Chondrocyte (in vitro differentiated cells): ENCODE measurements at regions not wholly inside any gene's neighbourhood (a gene's known extent, or its start where the extent isn't known, plus 50 kb on each side); places are given as distances from the start of the nearest gene placed in this dataset.

Experiments used
- DNase-seq: peaks from one replicate; pipeline ENCODE4 v3.0.0; 2021; ENCODE audit warnings: mixed read lengths, low spot score
- H3K27ac Mint-ChIP-seq: one replicate; pipeline ENCODE4 v1.8.0; 2021; ENCODE audit warnings: mild to moderate bottlenecking, moderate library complexity, mixed read lengths; ENCODE audit not compliant: unreplicated experiment
- H3K27me3 Mint-ChIP-seq: 2 replicates; pipeline ENCODE4 v1.8.0; 2021; ENCODE audit warnings: low read depth, mixed read lengths
- H3K36me3 Mint-ChIP-seq: 2 replicates; pipeline ENCODE4 v1.8.0; 2021; ENCODE audit warnings: low read depth, mixed read lengths
- H3K4me1 Mint-ChIP-seq: 2 replicates; pipeline ENCODE4 v1.8.0; 2021; ENCODE audit warnings: low read depth, mild to moderate bottlenecking, mixed read lengths
- H3K4me3 Mint-ChIP-seq: one replicate; pipeline ENCODE4 v1.8.0; 2021; ENCODE audit warnings: mild to moderate bottlenecking, moderate library complexity, mixed read lengths; ENCODE audit not compliant: unreplicated experiment
- H3K9me3 Mint-ChIP-seq: 2 replicates; pipeline ENCODE4 v1.8.0; 2021; ENCODE audit warnings: low read depth, mixed read lengths
- TF ChIP-seq, protein P1 (sequence below): fragments of 200-600 bp; sonication (generic); IDR thresholded peaks from 2 replicates; pipeline ENCODE4 v1.5.0; 2021; ENCODE audit warnings: antibody characterized with exemption, mild to moderate bottlenecking, moderate library complexity

DNA sequence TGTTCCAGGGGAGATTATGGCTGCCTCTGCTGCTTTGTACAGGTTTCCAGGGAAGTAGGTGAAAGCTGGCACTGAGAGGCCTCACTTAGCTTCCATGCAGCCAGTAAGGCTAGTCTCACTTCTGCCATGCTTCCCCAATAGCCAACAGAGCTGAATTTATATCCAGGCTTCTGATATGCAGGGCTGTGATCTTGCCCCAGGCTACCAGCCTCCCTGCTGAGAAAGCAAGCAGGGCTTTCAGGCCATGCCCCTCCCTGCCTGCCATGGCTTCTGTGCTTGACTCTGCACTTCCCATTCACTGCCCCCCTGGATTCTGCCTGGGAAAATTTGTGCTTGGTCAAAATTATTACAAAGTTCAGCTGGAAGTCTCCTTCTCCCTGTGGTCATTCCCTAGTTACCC, 302.1 kb upstream of the FBXO33 start:
- H3K4me1 Mint-ChIP-seq: no peaks in the 10 kb centered on the region
- peaks cover 17% of the 10 kb centered on the region for H3K9me3 Mint-ChIP-seq
- H3K4me3 Mint-ChIP-seq: no peak overlapping the region
- TF ChIP-seq, protein P1, sequence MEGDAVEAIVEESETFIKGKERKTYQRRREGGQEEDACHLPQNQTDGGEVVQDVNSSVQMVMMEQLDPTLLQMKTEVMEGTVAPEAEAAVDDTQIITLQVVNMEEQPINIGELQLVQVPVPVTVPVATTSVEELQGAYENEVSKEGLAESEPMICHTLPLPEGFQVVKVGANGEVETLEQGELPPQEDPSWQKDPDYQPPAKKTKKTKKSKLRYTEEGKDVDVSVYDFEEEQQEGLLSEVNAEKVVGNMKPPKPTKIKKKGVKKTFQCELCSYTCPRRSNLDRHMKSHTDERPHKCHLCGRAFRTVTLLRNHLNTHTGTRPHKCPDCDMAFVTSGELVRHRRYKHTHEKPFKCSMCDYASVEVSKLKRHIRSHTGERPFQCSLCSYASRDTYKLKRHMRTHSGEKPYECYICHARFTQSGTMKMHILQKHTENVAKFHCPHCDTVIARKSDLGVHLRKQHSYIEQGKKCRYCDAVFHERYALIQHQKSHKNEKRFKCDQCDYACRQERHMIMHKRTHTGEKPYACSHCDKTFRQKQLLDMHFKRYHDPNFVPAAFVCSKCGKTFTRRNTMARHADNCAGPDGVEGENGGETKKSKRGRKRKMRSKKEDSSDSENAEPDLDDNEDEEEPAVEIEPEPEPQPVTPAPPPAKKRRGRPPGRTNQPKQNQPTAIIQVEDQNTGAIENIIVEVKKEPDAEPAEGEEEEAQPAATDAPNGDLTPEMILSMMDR: no peak
- H3K27me3 Mint-ChIP-seq: peaks cover 2% of the 10 kb centered on the region
- H3K36me3 Mint-ChIP-seq: no peaks in the 10 kb centered on the region
- no peak for DNase-seq
- no peak overlapping the region for H3K27ac Mint-ChIP-seq

DNA sequence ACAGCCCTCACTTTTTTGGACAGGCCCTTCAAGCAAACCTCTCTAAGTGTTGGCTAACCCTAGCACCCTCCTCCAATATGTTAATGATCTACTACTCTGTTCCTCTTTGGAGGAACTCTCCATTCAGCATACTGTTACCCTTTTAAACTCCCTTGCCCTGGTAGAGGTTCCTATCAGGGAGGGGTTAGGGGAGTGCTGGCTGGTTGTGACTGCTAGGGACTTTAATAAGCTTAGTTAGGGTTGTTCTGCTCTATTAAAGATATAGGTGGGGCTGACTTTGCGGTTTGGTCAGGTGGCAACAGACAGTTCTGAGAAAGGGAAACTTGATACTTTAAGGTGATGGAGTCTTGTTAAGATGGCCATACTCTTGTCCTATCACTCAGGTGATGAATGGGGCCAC, 301.5 kb upstream of the FBXO33 start:
- TF ChIP-seq, protein P1: no peak
- no peaks in the 10 kb centered on the region for H3K4me1 Mint-ChIP-seq
- H3K4me3 Mint-ChIP-seq: no peak overlapping the region
- no peak for DNase-seq
- no peaks in the 10 kb centered on the region for H3K36me3 Mint-ChIP-seq
- H3K9me3 Mint-ChIP-seq: peaks cover 17% of the 10 kb centered on the region
- H3K27ac Mint-ChIP-seq: no peak overlapping the region
- peaks cover 2% of the 10 kb centered on the region for H3K27me3 Mint-ChIP-seq

DNA sequence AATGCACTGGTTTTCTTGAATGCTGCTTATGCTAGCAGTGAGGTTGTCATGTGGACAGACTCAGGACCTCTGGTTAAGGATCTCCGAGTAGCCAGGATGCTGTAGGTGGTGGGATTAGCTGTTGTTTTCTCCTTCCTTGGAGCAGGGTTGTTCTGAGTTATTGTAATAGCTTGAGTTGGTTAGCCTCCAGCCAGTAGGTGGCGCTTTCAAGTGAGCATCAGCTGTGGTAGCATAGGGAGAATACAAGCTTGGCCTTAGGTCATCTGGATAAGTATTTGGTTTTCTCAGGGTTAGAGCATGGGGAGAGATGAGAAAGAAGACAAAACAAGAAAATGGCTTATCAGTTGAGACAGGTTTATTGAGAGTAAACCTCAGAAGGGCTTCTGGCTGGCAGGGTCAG, 299.7 kb upstream of the FBXO33 start:
- no peak for DNase-seq
- Mint-ChIP-seq H3K4me3 (no peak overlapping the region), H3K27ac (no peak overlapping the region), H3K27me3 (no peaks in the 10 kb centered on the region), H3K9me3 (peaks cover 12% of the 10 kb centered on the region), H3K36me3 (no peaks in the 10 kb centered on the region), H3K4me1 (no peaks in the 10 kb centered on the region)
- TF ChIP-seq, protein P1: peak; percentile 11

DNA sequence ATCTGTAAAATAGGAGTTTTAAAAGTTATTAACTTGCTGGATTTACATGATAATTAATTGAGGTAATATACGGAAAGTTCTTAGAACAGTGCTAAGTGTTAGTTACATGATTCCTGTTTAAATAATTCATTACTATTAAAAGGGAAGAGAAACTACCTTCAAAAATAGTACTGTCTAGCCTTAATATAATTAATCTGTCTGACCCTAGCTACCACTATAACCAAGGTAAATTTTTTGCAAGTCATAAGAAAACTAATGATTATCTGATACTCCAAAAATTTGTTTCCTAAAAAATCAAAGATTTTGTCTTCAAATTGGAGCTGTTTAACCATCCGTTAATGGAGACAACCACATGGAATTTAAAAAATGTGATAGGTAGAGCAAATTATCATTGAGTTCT, 294.3 kb upstream of the FBXO33 start:
- TF ChIP-seq, protein P1: no peak
- H3K27ac Mint-ChIP-seq: no peak overlapping the region
- no peak for DNase-seq
- H3K4me1 Mint-ChIP-seq: no peaks in the 10 kb centered on the region
- peaks cover 11% of the 10 kb centered on the region for H3K9me3 Mint-ChIP-seq
- H3K27me3 Mint-ChIP-seq: peaks cover 3% of the 10 kb centered on the region
- no peaks in the 10 kb centered on the region for H3K36me3 Mint-ChIP-seq
- H3K4me3 Mint-ChIP-seq: no peak overlapping the region

DNA sequence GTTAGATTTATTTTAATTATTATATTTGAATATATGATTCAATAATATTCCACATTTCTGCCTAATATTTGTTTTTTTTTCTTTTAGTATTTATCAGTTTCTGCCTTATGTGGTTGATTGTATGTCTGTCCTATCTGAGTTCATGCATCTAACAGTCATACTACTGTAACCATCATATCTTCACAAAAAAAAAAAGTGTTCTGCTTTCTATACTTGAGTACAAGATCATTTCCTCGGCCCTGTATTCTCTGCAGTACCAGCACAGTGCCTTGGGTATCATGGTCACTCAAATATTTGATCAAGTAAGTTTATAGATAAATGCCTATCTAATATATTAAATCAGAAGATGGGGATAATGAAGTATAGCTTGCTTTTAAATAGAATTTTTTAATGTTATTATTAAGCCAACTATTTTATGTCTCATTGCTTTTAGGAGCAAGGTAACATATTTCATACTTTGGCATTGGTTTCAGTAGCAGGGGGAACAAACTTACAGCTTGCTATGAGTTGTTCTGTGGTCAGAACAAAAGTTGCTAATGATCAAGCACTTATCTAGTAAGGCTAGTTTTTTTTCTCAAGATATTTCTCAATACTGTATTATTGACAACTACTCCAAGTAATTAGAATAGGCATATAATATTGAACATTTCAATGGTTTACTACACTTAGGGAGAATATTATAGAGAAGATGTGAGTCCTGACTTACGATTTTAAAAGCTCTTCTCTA, 290.5 kb upstream of the FBXO33 start:
- TF ChIP-seq, protein P1: no peak
- no peak overlapping the region for H3K4me3 Mint-ChIP-seq
- no peaks in the 10 kb centered on the region for H3K4me1 Mint-ChIP-seq
- peaks cover 5% of the 10 kb centered on the region for H3K27me3 Mint-ChIP-seq
- no peaks in the 10 kb centered on the region for H3K36me3 Mint-ChIP-seq
- peaks cover 2% of the 10 kb centered on the region for H3K9me3 Mint-ChIP-seq
- no peak overlapping the region for H3K27ac Mint-ChIP-seq
- DNase-seq: no peak
